Astrocyte of the hippocampus (primary cell): ENCODE measurements at regions not wholly inside any gene's neighbourhood (a gene's known extent, or its start where the extent isn't known, plus 50 kb on each side); places are given as distances from the start of the nearest gene placed in this dataset.
A peak's percentile ranks its signal among the peaks of the same experiment; 100 is the strongest.
"Not testable (repeated sequence)": the region's sequence is repeated elsewhere in the genome, so short reads cannot be mapped to it uniquely, and the experiment has no call there.

Experiments used
- DNase-seq: peaks from one replicate; pipeline ENCODE4 v3.0.0; 2011; ENCODE audit warnings: low read depth, low spot score

- no peak for DNase-seq
Observed at GRCh38 chr18:1658908-1659566, 754.4 kb downstream of the ADCYAP1 start.

GRCh38 chr18:1663879-1664705 lies 759.4 kb downstream of the ADCYAP1 start:
- peak; percentile 26 for DNase-seq

GRCh38 chr18:1665079-1665478 lies 760.4 kb downstream of the ADCYAP1 start:
- no peak for DNase-seq

DNA sequence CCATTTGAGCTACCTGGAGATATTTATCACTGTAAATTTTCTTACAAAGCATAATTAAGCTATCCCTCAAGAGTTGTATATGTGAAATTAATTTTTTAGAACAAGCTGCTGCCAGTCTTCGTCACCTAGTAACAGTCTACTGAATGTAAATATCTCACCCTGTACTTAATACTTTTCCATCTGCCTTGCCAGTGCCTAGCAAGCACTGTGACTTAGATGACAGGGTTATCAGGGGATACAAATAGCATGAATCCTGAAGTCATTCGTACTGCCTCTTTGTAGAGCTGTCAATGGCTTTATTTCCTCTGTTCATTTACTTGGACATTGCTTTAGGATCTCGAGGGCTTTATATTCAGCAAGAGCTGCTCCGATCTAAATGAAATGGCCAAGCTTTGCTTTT lies 763.6 kb downstream of the ADCYAP1 start:
- DNase-seq = no peak

- not testable (repeated sequence) for DNase-seq
Observed at GRCh38 chr18:1671710-1672109, 767.0 kb downstream of the ADCYAP1 start.

GRCh38 chr18:1676387-1676786 lies 771.7 kb downstream of the ADCYAP1 start:
- no peak for DNase-seq

DNA sequence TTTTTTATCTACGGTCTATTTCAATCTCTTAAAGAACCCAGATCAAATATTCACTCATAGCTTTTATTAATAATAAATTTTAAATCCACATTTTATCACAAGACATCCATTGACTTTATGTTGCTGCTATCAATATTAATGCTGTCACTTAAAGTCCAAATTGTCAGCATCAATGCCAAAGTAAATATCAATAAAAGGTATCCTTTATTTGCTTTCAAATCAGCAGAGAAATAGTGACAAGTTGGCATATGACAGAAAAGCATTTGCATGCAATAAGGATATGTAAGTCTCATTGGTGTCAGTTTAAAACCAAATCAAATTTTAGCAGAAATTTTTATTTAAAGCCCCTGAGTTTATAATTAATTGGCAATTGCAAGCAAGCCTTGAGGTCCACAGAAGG lies 775.4 kb downstream of the ADCYAP1 start:
- DNase-seq = no peak

DNA sequence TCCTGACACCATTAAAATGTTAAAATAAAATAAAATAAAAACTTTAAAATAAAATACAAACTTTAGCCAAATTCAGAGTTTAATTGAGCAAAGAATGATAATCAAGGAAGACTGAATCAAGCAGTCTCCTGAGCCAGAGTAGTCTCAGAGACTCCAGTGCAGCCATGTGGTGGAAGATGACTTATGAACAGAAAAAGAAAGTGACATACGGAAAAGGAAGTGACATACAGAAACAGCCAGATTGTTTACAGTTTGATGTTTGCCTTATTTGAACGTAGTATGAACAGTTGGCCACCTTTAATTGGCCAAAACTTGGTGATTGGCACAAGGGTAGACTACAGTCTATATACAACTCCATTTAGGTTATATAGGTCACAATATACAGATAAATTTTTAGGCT lies 787.2 kb downstream of the ADCYAP1 start:
- no peak for DNase-seq

- DNase-seq = no peak
Observed at GRCh38 chr18:1708006-1708405, 803.3 kb downstream of the ADCYAP1 start.

GRCh38 chr18:1710114-1710513 lies 805.4 kb downstream of the ADCYAP1 start:
- no peak for DNase-seq

DNA sequence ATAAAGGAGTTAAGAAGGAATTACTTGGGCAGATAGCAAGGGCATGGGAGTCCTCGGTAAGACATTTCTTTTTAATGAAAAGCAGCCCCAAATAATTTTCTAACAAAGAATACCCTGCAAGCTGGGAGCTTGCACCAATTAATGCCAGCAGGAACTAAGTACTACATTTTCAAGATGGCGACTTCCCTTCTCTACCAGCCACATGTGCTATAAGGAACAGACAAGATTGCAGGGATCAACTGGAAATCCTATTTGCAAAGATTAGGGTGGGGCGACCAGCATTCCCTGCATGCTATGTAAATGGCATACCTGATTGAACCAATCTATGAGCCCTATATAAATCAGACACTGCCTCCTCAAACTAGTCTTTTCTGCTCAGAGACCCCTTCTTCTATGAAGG lies 827.5 kb downstream of the ADCYAP1 start:
- DNase-seq = no peak

GRCh38 chr18:1746131-1746530 lies 825.2 kb downstream of the METTL4 start:
- no peak for DNase-seq

- DNase-seq = no peak
Observed at GRCh38 chr18:1751249-1751648, 820.1 kb downstream of the METTL4 start.

DNA sequence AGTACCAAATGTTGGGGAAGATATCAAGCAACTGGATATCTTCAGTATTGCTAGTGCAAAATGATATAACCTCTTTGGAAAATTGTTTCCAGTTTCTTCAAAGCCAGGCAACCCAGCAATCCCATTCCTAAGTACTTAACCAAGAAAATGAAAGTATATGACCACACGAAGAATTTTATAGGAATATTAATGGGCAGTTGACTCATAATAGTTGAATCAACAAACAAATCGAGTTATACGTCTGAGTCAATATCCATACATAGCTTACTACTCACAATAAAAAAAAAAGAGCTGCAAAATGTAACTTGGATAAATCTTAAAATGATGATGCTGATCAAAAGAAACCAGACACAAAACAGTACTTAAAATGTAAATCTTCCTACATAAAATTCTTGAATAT lies 810.4 kb downstream of the METTL4 start:
- DNase-seq = no peak

DNA sequence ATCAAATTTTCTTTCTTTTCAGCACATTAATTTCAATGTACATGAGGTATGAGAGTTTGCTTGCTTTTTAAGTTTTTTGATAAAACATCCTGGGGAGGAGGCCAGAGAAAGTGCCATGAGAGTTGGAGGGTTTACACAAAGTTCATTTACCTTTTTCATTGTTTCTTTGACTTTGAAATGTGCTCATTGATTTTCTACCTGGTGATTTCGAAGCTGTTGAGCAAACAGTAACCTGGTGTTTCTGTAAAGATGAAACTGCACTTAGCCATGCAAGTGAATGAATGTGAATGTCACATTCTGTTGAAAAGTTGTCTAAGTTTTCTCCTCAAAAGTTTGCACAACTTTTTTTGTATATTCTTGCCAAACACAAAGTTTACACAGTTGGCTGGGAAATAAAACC lies 797.0 kb downstream of the METTL4 start:
- no peak for DNase-seq

DNA sequence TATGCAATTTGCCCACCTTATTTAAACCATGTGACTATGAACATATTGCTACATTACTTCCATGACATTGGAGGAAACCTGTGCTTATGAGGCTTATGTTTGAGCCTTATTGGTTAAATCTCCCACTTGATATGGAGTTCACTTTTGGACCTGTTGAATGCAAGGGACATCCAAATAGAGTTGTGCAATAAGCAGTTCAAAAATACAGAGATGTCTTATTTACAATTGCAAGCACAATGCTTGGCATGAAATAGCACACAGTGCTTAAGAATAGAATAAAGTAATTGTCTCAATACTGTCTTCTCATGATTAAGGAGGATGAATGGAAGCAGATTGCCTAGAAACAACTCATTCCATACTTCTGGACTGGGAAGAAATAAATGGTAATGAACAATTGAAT lies 793.5 kb downstream of the METTL4 start:
- no peak for DNase-seq

- no peak for DNase-seq
Observed at GRCh38 chr18:1778496-1779178, 792.7 kb downstream of the METTL4 start.

GRCh38 chr18:1779587-1779986 lies 791.7 kb downstream of the METTL4 start:
- DNase-seq = no peak

DNA sequence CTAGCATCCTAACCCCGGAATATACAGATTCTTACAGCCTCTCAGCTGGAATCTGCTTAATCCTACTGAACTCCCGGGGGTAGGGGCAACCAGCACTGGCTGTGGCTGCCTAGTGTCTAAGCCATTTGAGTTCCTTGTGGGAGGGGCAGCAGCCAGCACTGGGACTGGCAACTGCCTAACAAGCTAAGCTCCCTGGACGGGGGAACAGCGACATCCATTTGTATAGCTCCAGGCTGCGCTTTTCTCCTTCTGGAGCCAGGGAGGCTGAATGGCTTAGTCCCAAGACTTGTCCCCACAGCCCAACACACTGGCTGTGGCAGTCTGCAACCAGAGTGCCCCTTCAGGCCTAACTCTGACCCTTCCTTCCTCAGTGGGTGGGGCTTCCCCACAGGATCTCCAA lies 787.2 kb downstream of the METTL4 start:
- DNase-seq = no peak

GRCh38 chr18:1785980-1786379 lies 785.3 kb downstream of the METTL4 start:
- DNase-seq = not testable (repeated sequence)

DNA sequence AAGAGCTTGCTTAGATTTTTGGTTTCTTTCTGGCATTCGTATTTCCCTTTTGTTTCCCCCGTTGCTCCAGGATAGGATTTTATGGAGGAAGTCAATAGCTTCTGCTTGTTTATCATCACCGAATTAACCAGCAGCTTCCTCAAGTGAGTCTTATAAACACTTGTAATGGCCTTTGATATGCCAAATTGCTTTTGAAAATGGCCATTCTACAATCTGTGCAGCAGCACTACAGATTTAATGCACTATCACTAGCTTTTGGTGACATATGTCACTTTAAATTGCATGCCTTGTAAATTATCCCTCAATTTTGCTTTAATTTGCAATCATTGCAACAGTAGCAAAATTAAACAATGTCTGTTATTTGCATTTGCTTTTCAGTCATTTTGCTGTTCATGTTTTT lies 774.7 kb downstream of the METTL4 start:
- no peak for DNase-seq

DNA sequence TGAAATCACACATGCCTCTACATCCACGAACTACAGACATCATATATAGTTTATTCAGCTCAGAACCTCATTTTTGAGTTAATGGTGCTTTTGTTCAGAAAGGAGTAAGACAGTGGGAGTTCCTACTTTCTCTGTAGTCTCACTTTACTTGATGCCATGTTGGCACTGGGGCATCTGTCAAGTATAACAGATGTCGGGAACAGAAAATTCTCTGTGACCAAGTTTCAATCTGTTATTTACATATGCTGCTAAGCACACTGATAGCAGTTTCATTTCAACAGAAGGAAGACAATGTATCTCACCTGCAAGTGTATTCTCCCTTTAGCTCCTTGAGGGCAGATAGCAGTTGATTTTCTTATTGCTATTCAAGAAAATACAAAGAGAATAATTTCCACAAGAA lies 774.1 kb downstream of the METTL4 start:
- no peak for DNase-seq

- no peak for DNase-seq
Observed at GRCh38 chr18:1805521-1805920, 765.8 kb downstream of the METTL4 start.
